HepG2 (cell line): ENCODE measurements at regions not wholly inside any gene's neighbourhood (a gene's known extent, or its start where the extent isn't known, plus 50 kb on each side); places are given as distances from the start of the nearest gene placed in this dataset.

ENCODE experiments used
- DMAP1 ChIP-seq: IDR thresholded peaks from 2 replicates; pipeline ENCODE4 v1.6.1; 2016
- FOXA1 ChIP-seq, 2 experiments: fragments of 450-650 bp in 1 of 2; sonication (generic) in 1 of 2; formaldehyde crosslinking in 1 of 2; IDR thresholded peaks; 2 replicates each; pipeline versions ENCODE4 v1.4.0 to v1.6.1; 2016 to 2020; ENCODE audit warnings: missing genetic modification reagents in 1 of 2
- FOXA3 ChIP-seq: IDR thresholded peaks from 2 replicates; pipeline ENCODE4 v1.6.1; 2016; ENCODE audit warnings: missing genetic modification reagents, missing compliant biosample characterization
- HDAC1 ChIP-seq: sonication (generic); formaldehyde crosslinking; IDR thresholded peaks from 2 replicates; pipeline ENCODE4 v1.5.1; 2020; ENCODE audit warnings: mild to moderate bottlenecking, missing genetic modification reagents
- HMG20A ChIP-seq: IDR thresholded peaks from 2 replicates; pipeline ENCODE4 v1.6.1; 2016; ENCODE audit warnings: borderline replicate concordance
- HMG20B ChIP-seq: conservative IDR thresholded peaks from 2 replicates; pipeline ENCODE4 v1.6.1; 2016; ENCODE audit warnings: missing genetic modification reagents, missing compliant biosample characterization
- IKZF1 ChIP-seq: fragments of 450-650 bp; IDR thresholded peaks from 2 replicates; pipeline ENCODE4 v1.7.1; 2016
- LCORL ChIP-seq, 2 experiments: fragments of 450-650 bp in 1 of 2; sonication (generic) in 1 of 2; formaldehyde crosslinking in 1 of 2; IDR thresholded peaks; 2 replicates each; pipeline versions ENCODE4 v1.5.0 to v1.6.1; 2017 to 2020; ENCODE audit warnings: antibody characterized with exemption in 1 of 2, missing genetic modification reagents in 1 of 2
- MAZ ChIP-seq, 2 experiments: sonication (generic) in 1 of 2; formaldehyde crosslinking in 1 of 2; IDR thresholded peaks; 2 replicates each; pipeline versions ENCODE4 v1.5.0 to v1.6.1; 2012 to 2020; ENCODE audit warnings: low read depth in 2 of 2, mild to moderate bottlenecking in 2 of 2, borderline replicate concordance in 1 of 2, improper control_type of control experiment in 1 of 2, low read length in 1 of 2, missing genetic modification reagents in 1 of 2, moderate library complexity in 1 of 2
- MEF2D ChIP-seq: sonication (generic); formaldehyde crosslinking; IDR thresholded peaks from 2 replicates; pipeline ENCODE4 v1.5.1; 2020; ENCODE audit warnings: mild to moderate bottlenecking, missing genetic modification reagents
- NFIC ChIP-seq: IDR thresholded peaks from 2 replicates; pipeline ENCODE4 v1.6.1; 2012; ENCODE audit warnings: mild to moderate bottlenecking, low read length, inconsistent platforms
- RFX5 ChIP-seq: IDR thresholded peaks from 2 replicates; pipeline ENCODE4 v1.6.1; 2011; ENCODE audit warnings: low read depth, low read length, improper control_type of control experiment
- RORA ChIP-seq: sonication (generic); formaldehyde crosslinking; IDR thresholded peaks from 2 replicates; pipeline ENCODE4 v1.5.0; 2020; ENCODE audit warnings: mild to moderate bottlenecking, missing genetic modification reagents, moderate library complexity
- SRSF1 ChIP-seq: fragments of 200-400 bp; formaldehyde crosslinking; optimal IDR thresholded peaks from 2 replicates; pipeline ENCODE3; 2017; ENCODE audit warnings: mild to moderate bottlenecking, low read depth, low read length, moderate library complexity
- SRY ChIP-seq: sonication (generic); formaldehyde crosslinking; IDR thresholded peaks from 2 replicates; pipeline ENCODE4 v1.8.0; 2022; ENCODE audit warnings: mild to moderate bottlenecking, missing genetic modification reagents
- THYN1 ChIP-seq: sonication (generic); formaldehyde crosslinking; IDR thresholded peaks from 2 replicates; pipeline ENCODE4 v1.8.1; 2023; ENCODE audit warnings: low read depth, mild to moderate bottlenecking, moderate library complexity, missing genetic modification reagents, borderline replicate concordance
- ZNF343 ChIP-seq: sonication (generic); formaldehyde crosslinking; IDR thresholded peaks from 2 replicates; pipeline ENCODE4 v1.4.0; 2020; ENCODE audit warnings: mild to moderate bottlenecking, missing genetic modification reagents
- ZSCAN31 ChIP-seq: sonication (generic); formaldehyde crosslinking; IDR thresholded peaks from 2 replicates; pipeline ENCODE4 v1.5.0; 2020; ENCODE audit warnings: low read depth, mild to moderate bottlenecking, missing genetic modification reagents
- TF ChIP-seq, protein P1 (sequence below): sonication (generic); formaldehyde crosslinking; IDR thresholded peaks from 2 replicates; pipeline ENCODE4 v1.8.1; 2022; ENCODE audit warnings: mild to moderate bottlenecking, missing genetic modification reagents
- TF ChIP-seq, protein P2 (sequence below), 2 experiments: sonication (generic) in 1 of 2; formaldehyde crosslinking in 1 of 2; IDR thresholded peaks; 2 replicates each; pipeline versions ENCODE4 v1.4.0 to v1.6.1; 2016 to 2020; ENCODE audit warnings: borderline replicate concordance in 1 of 2, low read depth in 1 of 2, mild to moderate bottlenecking in 1 of 2, missing genetic modification reagents in 1 of 2
- TF ChIP-seq, protein P3 (sequence below): sonication (generic); formaldehyde crosslinking; IDR thresholded peaks from 2 replicates; pipeline ENCODE4 v1.4.0; 2020; ENCODE audit warnings: missing genetic modification reagents

DNA sequence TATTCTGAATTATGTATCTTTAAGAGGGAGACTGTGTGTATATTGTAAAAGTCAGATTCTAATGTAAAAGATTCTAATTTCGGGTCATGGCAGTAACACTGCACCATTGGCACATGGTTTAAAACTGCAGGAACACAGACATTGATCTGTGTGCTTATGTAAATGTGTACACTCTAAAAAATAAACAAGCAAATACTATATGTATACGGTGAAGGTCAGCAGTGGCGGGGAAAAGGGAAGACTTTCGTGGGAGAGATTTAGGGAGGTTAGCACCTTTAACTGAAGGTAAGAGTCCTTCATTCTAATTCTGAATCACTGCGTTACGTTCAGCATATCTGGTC is 157.8 kb upstream of the FAM20A start (continued):
- no peak for TF ChIP-seq DMAP1 (CRISPR knock-in tag)
- TF ChIP-seq, protein P1, sequence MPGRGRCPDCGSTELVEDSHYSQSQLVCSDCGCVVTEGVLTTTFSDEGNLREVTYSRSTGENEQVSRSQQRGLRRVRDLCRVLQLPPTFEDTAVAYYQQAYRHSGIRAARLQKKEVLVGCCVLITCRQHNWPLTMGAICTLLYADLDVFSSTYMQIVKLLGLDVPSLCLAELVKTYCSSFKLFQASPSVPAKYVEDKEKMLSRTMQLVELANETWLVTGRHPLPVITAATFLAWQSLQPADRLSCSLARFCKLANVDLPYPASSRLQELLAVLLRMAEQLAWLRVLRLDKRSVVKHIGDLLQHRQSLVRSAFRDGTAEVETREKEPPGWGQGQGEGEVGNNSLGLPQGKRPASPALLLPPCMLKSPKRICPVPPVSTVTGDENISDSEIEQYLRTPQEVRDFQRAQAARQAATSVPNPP (CRISPR knock-in tag): 0 out of 2 replicates have a peak, but pooled peaks have one; percentile 9
- no peak for TF ChIP-seq RFX5
- TF ChIP-seq LCORL (IDR thresholded peaks at IDR 0.05): 0 out of 2 replicates have a peak, but pooled peaks have one; percentile 16
- TF ChIP-seq LCORL (CRISPR knock-in tag; IDR thresholded peaks at IDR 0.05): peak; percentile 64
- TF ChIP-seq, protein P2, sequence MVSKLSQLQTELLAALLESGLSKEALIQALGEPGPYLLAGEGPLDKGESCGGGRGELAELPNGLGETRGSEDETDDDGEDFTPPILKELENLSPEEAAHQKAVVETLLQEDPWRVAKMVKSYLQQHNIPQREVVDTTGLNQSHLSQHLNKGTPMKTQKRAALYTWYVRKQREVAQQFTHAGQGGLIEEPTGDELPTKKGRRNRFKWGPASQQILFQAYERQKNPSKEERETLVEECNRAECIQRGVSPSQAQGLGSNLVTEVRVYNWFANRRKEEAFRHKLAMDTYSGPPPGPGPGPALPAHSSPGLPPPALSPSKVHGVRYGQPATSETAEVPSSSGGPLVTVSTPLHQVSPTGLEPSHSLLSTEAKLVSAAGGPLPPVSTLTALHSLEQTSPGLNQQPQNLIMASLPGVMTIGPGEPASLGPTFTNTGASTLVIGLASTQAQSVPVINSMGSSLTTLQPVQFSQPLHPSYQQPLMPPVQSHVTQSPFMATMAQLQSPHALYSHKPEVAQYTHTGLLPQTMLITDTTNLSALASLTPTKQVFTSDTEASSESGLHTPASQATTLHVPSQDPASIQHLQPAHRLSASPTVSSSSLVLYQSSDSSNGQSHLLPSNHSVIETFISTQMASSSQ (IDR thresholded peaks at IDR 0.05; ENCODE audit: low read depth): peak; percentile 44; the same call in 1 of the 2 replicates
- TF ChIP-seq, protein P2 (CRISPR knock-in tag; IDR thresholded peaks at IDR 0.05; ENCODE audit: borderline replicate concordance): no peak
- TF ChIP-seq ZNF343 (CRISPR knock-in tag): no peak
- no peak for TF ChIP-seq SRY (CRISPR knock-in tag)
- peak; percentile 87; the same call in 1 of the 2 replicates for TF ChIP-seq NFIC
- TF ChIP-seq HDAC1 (CRISPR knock-in tag): peak; percentile 34; the same call in 1 of the 2 replicates
- TF ChIP-seq FOXA3 (CRISPR knock-in tag): peak; percentile 97
- TF ChIP-seq THYN1 (CRISPR knock-in tag): no peak
- peak; percentile 94 for TF ChIP-seq FOXA1 (IDR thresholded peaks at IDR 0.05)
- peak; percentile 87 for TF ChIP-seq FOXA1 (CRISPR knock-in tag; IDR thresholded peaks at IDR 0.05)
- 0 out of 2 replicates have a peak, but pooled peaks have one; percentile 18 for TF ChIP-seq MEF2D (CRISPR knock-in tag)
- TF ChIP-seq IKZF1: no peak
- TF ChIP-seq HMG20B (CRISPR knock-in tag): no peak
- TF ChIP-seq ZSCAN31 (CRISPR knock-in tag): no peak
- TF ChIP-seq RORA (CRISPR knock-in tag): no peak
- TF ChIP-seq HMG20A (CRISPR knock-in tag): 0 out of 2 replicates have a peak, but pooled peaks have one; percentile 36
- TF ChIP-seq, protein P3, sequence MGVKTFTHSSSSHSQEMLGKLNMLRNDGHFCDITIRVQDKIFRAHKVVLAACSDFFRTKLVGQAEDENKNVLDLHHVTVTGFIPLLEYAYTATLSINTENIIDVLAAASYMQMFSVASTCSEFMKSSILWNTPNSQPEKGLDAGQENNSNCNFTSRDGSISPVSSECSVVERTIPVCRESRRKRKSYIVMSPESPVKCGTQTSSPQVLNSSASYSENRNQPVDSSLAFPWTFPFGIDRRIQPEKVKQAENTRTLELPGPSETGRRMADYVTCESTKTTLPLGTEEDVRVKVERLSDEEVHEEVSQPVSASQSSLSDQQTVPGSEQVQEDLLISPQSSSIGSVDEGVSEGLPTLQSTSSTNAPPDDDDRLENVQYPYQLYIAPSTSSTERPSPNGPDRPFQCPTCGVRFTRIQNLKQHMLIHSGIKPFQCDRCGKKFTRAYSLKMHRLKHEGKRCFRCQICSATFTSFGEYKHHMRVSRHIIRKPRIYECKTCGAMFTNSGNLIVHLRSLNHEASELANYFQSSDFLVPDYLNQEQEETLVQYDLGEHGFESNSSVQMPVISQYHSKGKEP: no peak
- TF ChIP-seq MAZ (IDR thresholded peaks at IDR 0.05; ENCODE audit: borderline replicate concordance, low read depth, low read length): no peak
- TF ChIP-seq MAZ (CRISPR knock-in tag; IDR thresholded peaks at IDR 0.05; ENCODE audit: low read depth): no peak
- TF ChIP-seq SRSF1: no peak
